ENCODE measurements at regions not wholly inside any gene's neighbourhood (a gene's known extent, or its start where the extent isn't known, plus 50 kb on each side); places are given as distances from the start of the nearest gene placed in this dataset.
A peak's percentile ranks its signal among the peaks of the same experiment; 100 is the strongest.

DNA sequence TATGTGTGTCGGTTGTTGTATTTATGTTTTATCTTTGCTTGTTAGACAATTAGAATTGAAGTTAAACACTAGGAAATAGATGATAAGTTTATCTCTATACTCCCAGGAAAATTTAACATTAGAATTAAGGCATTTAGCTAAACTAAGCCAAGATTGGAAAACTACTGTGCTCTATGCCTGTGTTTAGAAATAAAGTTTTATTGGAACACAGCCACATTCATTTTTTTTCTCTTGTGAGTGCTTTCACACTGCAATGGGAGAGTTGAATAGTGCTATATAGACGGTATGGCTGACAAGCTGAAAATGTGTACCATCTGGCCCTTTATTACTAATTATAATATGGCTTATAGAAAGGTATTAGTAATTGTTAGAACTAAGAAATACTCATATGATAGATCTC, 186.7 kb upstream of the NUDT6 start:
- H3K36me3 ChIP-seq (ENCODE audit: insufficient read depth, low read length): no peaks in the 10 kb centered on the region
- no peak overlapping the region for H3K27ac ChIP-seq (ENCODE audit: low read depth, low read length)
- no peaks in the 10 kb centered on the region for H3K79me2 ChIP-seq (ENCODE audit: control insufficient read depth, insufficient read depth, low read length, unreplicated experiment)
- no peak overlapping the region for H2AFZ ChIP-seq (ENCODE audit: low read length, unreplicated experiment)
- H3K4me1 ChIP-seq (ENCODE audit: control insufficient read depth, insufficient read depth, low read length, unreplicated experiment): peaks cover 16% of the 10 kb centered on the region
- no peak overlapping the region for H3K4me3 ChIP-seq (ENCODE audit: low read depth, low read length)
- H3K27me3 ChIP-seq (ENCODE audit: insufficient read depth, low read length): no peaks in the 10 kb centered on the region

DNA sequence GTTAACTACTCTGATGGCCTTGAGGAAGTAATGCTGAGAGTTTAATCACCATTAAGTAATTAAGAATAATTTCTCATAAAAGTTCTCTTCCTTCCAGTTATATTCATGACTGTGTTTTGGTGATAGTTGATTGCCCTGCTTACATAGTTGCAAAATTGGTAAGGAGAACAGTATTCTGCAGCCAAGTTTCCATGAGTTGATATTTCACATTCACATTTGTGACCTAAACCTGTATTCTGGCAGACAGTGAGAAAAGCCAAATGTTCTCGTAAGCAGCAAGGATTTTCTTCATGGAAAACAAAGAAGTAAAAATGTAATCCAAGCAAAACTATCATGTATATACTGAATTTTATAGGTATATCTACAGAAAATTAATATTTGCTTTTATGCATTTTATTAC, 187.8 kb upstream of the NUDT6 start:
- H3K27me3 ChIP-seq (ENCODE audit: insufficient read depth, low read length): no peaks in the 10 kb centered on the region
- no peak overlapping the region for H2AFZ ChIP-seq (ENCODE audit: low read length, unreplicated experiment)
- no peaks in the 10 kb centered on the region for H3K79me2 ChIP-seq (ENCODE audit: control insufficient read depth, insufficient read depth, low read length, unreplicated experiment)
- peaks cover 12% of the 10 kb centered on the region for H3K4me1 ChIP-seq (ENCODE audit: control insufficient read depth, insufficient read depth, low read length, unreplicated experiment)
- H3K36me3 ChIP-seq (ENCODE audit: insufficient read depth, low read length): no peaks in the 10 kb centered on the region
- H3K4me3 ChIP-seq (ENCODE audit: low read depth, low read length): no peak overlapping the region
- H3K27ac ChIP-seq (ENCODE audit: low read depth, low read length): no peak overlapping the region

DNA sequence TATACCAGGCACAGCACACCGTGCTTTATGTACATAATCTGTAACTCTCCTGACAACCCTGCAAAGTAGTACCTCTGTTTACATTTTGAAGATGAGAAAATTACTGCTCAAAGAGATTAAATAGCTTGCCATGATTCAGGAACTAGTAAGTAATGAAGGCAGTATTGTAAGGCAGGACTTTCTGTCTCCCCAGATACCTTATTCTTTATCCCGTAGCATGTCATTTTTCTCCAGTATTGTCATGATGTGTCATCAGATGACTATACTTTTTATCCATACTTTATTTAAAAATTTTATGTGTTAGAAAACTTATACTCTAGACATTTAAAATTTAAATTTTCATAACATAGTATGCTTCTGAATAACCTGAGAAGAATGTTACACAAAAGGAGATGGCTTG, 188.3 kb upstream of the NUDT6 start:
- Histone ChIP-seq H2AFZ (ENCODE audit: low read length, unreplicated experiment) (no peak overlapping the region), H3K27me3 (ENCODE audit: insufficient read depth, low read length) (no peaks in the 10 kb centered on the region), H3K27ac (ENCODE audit: low read depth, low read length) (no peak overlapping the region), H3K4me3 (ENCODE audit: low read depth, low read length) (no peak overlapping the region), H3K4me1 (ENCODE audit: control insufficient read depth, insufficient read depth, low read length, unreplicated experiment) (peaks cover 12% of the 10 kb centered on the region), H3K79me2 (ENCODE audit: control insufficient read depth, insufficient read depth, low read length, unreplicated experiment) (no peaks in the 10 kb centered on the region), H3K36me3 (ENCODE audit: insufficient read depth, low read length) (no peaks in the 10 kb centered on the region)

DNA sequence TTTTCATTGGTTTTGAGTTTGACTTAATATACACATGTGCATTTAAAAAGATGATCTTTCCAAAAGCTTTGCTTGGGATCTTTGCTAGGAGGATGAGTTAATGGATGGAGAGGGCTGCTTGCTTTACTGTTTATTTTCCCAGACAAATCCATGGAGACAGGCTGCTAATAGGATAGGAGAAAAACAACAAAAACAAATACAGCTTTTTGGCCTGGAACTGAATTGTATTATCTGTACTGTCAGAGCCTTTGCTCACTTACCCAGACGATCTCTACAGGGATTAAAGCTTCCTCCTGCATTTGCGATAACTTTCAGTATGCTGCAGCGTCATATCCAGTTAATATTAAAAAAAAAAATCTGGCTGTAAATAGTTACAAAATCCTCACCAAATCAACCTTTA, 190.8 kb upstream of the NUDT6 start:
- no peaks in the 10 kb centered on the region for H3K27me3 ChIP-seq (ENCODE audit: insufficient read depth, low read length)
- H3K79me2 ChIP-seq (ENCODE audit: control insufficient read depth, insufficient read depth, low read length, unreplicated experiment): no peaks in the 10 kb centered on the region
- H2AFZ ChIP-seq (ENCODE audit: low read length, unreplicated experiment): no peak overlapping the region
- H3K36me3 ChIP-seq (ENCODE audit: insufficient read depth, low read length): no peaks in the 10 kb centered on the region
- H3K27ac ChIP-seq (ENCODE audit: low read depth, low read length): no peak overlapping the region
- no peak overlapping the region for H3K4me3 ChIP-seq (ENCODE audit: low read depth, low read length)
- peaks cover 18% of the 10 kb centered on the region for H3K4me1 ChIP-seq (ENCODE audit: control insufficient read depth, insufficient read depth, low read length, unreplicated experiment)

DNA sequence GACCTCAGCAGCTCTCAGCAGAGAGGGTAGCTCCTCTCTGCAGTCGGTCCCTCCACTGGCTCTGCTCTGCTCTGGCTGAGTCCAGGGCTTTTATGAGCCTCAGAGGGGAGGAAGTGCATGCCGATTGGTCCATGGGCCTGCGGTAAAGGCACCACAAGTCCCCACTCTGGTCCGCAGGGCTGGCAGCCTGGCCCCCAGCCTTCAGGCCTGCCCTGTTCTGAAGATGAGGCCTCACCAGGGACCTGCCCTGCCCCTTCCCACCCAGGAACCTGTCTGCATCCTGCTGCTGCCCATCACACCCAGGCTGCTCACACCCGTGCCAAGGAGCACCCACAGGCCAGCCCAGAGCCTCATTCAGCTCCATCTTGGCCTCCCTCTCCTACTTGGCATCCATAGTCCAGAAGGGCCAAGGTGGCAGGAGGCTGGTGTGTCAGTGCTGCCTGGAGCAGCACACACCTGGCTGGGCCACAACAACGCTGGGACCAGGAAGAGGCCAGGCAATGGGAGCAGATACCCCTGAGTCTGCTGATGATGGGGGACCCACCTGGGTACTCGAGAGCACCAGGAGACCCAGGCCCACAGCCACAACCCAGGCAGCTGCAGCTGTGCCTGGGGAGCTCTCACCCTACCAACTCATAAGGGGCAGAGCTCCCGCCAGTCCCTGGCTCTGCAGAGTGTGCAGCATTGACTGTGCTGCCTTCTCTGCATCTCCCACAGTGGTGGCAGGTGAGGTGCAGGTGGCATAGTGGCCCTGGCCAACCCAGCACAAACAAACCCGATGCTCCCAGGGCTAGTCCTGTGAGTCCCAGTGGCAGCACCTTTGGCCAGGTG, 191.9 kb upstream of the NUDT6 start:
- Histone ChIP-seq H3K79me2 (ENCODE audit: control insufficient read depth, insufficient read depth, low read length, unreplicated experiment) (no peaks in the 10 kb centered on the region), H3K4me3 (ENCODE audit: low read depth, low read length) (no peak overlapping the region), H2AFZ (ENCODE audit: low read length, unreplicated experiment) (no peak overlapping the region)

DNA sequence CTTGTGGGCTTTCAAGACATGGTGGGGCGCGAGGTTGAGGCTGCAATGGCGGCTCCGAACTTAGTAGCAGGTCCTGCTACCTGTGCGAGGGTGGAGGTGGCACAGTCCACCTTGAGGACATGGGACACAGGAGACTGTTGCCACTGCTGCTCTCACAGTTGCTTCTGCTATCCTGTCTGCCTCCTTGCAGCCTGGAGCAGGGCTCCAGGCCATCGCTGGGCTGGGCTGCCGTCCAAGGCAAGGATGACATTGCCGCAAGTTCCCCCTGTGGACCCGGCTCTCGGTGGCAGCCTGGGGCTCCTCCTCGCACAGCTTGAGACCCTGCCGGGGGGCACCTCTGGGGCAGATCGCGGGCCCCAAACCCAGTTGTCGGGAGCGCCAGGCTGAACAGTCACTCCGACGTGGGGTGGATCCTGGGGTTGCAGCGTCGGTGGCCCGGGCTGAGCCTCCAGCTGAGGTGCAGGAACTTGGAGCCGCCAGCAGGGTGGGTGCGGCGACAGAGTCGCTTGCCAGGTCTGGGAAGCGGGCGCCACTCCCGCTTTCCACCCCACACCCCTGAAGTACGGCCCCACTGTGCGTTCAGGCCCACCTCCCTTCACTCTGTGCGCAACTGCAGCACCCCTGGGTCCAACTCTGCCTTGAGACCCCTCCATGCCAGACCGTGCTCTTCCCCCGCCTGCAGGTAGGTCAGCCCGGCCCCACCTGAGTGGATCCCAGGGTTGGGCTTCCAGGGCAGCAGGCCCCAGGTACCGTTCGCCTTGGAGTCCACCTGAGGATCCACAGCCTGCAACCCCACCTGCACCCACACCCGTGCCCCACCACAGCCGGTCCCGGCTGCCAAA, 192.7 kb upstream of the NUDT6 start:
- Histone ChIP-seq H3K27me3 (ENCODE audit: insufficient read depth, low read length) (no peaks in the 10 kb centered on the region), H3K27ac (ENCODE audit: low read depth, low read length) (no peak overlapping the region), H2AFZ (ENCODE audit: low read length, unreplicated experiment) (no peak overlapping the region), H3K79me2 (ENCODE audit: control insufficient read depth, insufficient read depth, low read length, unreplicated experiment) (no peaks in the 10 kb centered on the region), H3K4me1 (ENCODE audit: control insufficient read depth, insufficient read depth, low read length, unreplicated experiment) (peaks cover 19% of the 10 kb centered on the region), H3K4me3 (ENCODE audit: low read depth, low read length) (no peak overlapping the region), H3K36me3 (ENCODE audit: insufficient read depth, low read length) (no peaks in the 10 kb centered on the region)

More for the DNA sequence above, 191.9 kb upstream of the NUDT6 start:
- Histone ChIP-seq H3K27me3 (ENCODE audit: insufficient read depth, low read length) (no peaks in the 10 kb centered on the region), H3K27ac (ENCODE audit: low read depth, low read length) (no peak overlapping the region), H3K4me1 (ENCODE audit: control insufficient read depth, insufficient read depth, low read length, unreplicated experiment) (peaks cover 18% of the 10 kb centered on the region), H3K36me3 (ENCODE audit: insufficient read depth, low read length) (no peaks in the 10 kb centered on the region)

DNA sequence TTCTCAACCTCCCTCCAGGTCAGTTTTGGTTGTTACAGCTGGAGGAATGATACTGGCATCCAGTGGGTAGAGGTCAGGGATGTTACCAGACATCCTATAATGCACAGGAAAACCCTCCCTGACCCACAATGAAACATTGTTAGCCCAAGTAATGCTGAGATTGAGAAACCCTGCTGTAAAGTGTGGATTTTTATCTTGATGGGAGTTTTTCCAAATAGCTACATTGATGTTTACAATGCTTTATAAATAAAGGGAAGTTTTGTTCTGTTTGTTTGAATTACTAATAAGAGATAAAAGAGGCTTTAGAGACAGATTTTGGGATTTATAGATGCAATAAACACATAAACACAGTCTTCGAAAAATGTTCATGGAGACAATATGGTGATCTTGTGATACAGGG, 194.0 kb upstream of the NUDT6 start:
- no peaks in the 10 kb centered on the region for H3K36me3 ChIP-seq (ENCODE audit: insufficient read depth, low read length)
- no peak overlapping the region for H3K27ac ChIP-seq (ENCODE audit: low read depth, low read length)
- H3K4me1 ChIP-seq (ENCODE audit: control insufficient read depth, insufficient read depth, low read length, unreplicated experiment): peaks cover 17% of the 10 kb centered on the region
- no peaks in the 10 kb centered on the region for H3K79me2 ChIP-seq (ENCODE audit: control insufficient read depth, insufficient read depth, low read length, unreplicated experiment)
- no peaks in the 10 kb centered on the region for H3K27me3 ChIP-seq (ENCODE audit: insufficient read depth, low read length)
- H2AFZ ChIP-seq (ENCODE audit: low read length, unreplicated experiment): no peak overlapping the region
- no peak overlapping the region for H3K4me3 ChIP-seq (ENCODE audit: low read depth, low read length)

DNA sequence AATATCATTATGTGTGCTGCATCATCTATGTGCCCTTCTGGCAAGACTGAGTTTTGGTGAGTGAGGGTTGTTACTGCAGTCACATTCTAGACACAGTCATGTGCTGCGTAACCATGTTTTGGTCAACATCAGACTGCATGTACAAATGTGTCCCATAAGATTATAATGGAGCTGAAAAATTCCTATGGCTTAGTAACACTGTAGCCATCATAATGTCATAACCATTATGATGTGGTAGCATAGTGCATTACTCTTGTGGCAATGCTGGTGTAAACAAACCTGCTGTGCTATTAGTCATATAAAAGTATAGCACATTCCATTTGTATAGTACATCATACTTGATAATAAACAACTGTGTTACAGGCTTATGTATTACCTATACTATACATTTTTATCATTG, 198.1 kb upstream of the NUDT6 start:
- no peak overlapping the region for H3K4me3 ChIP-seq (ENCODE audit: low read depth, low read length)
- peaks cover 24% of the 10 kb centered on the region for H3K4me1 ChIP-seq (ENCODE audit: control insufficient read depth, insufficient read depth, low read length, unreplicated experiment)
- H3K27ac ChIP-seq (ENCODE audit: low read depth, low read length): peak overlapping the region; percentile 82
- H3K36me3 ChIP-seq (ENCODE audit: insufficient read depth, low read length): no peaks in the 10 kb centered on the region
- no peaks in the 10 kb centered on the region for H3K79me2 ChIP-seq (ENCODE audit: control insufficient read depth, insufficient read depth, low read length, unreplicated experiment)
- H3K27me3 ChIP-seq (ENCODE audit: insufficient read depth, low read length): no peaks in the 10 kb centered on the region
- H2AFZ ChIP-seq (ENCODE audit: low read length, unreplicated experiment): no peak overlapping the region

DNA sequence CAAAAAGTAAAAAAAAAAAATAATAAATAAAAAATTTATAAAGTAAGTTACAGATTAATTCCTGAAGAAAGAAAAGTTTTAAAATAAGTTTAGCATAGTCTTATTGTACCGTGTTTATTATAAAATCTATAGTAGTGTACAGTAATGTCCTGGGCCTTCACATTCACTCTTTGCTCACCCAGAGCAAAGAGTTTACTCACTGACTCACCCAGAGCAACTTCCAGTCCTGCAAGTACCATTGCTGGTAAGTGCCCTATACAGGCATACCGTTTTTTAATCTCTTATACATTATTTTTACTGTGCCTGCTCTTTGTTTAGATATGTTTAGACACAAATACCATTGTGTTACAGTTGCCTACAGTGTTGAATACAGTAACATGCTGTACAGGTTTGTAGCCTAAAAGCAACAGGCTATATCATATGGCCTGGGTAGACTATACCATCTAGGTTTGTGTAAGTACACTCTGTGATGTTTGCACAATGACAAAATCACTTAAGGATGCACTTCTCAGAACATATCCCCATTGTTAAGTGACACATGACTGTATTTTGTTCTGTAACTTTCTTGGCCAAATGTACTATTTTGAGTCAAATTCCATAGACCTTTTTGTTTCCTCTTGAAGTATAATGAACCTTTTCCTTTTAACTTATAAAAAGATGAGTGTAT, 199.0 kb upstream of the NUDT6 start:
- no peaks in the 10 kb centered on the region for H3K36me3 ChIP-seq (ENCODE audit: insufficient read depth, low read length)
- H3K79me2 ChIP-seq (ENCODE audit: control insufficient read depth, insufficient read depth, low read length, unreplicated experiment): no peaks in the 10 kb centered on the region
- H3K4me1 ChIP-seq (ENCODE audit: control insufficient read depth, insufficient read depth, low read length, unreplicated experiment): peaks cover 20% of the 10 kb centered on the region
- H2AFZ ChIP-seq (ENCODE audit: low read length, unreplicated experiment): no peak overlapping the region
- H3K27ac ChIP-seq (ENCODE audit: low read depth, low read length): peak overlapping the region; percentile 82
- H3K27me3 ChIP-seq (ENCODE audit: insufficient read depth, low read length): no peaks in the 10 kb centered on the region
- peak overlapping the region; percentile 0; the same call in 1 of the 2 replicates for H3K4me3 ChIP-seq (ENCODE audit: low read depth, low read length)

DNA sequence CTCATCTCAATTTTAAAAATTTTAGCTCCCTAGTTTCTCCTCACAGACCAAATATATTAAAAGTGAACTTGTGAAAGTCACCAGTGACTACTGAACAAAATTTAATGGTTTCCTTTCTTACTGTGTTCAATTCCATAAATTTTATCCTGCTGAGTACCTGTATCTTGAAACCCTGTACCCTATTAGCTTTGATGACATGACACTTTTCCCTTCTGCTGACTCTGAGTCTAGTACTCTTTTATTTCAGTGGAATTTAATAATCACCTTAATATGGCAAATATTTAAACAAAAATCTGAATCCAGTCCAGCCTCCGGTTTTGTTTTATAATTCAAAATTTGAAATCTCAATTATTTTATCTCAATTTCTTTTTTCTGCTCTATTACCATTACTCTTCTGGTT, 203.1 kb upstream of the NUDT6 start:
- no peak overlapping the region for H3K4me3 ChIP-seq (ENCODE audit: low read depth, low read length)
- H3K79me2 ChIP-seq (ENCODE audit: control insufficient read depth, insufficient read depth, low read length, unreplicated experiment): no peaks in the 10 kb centered on the region
- no peak overlapping the region for H3K27ac ChIP-seq (ENCODE audit: low read depth, low read length)
- no peaks in the 10 kb centered on the region for H3K36me3 ChIP-seq (ENCODE audit: insufficient read depth, low read length)
- H2AFZ ChIP-seq (ENCODE audit: low read length, unreplicated experiment): no peak overlapping the region
- peaks cover 21% of the 10 kb centered on the region for H3K4me1 ChIP-seq (ENCODE audit: control insufficient read depth, insufficient read depth, low read length, unreplicated experiment)
- no peaks in the 10 kb centered on the region for H3K27me3 ChIP-seq (ENCODE audit: insufficient read depth, low read length)
